K562 (cell line): ENCODE measurements at regions not wholly inside any gene's neighbourhood (a gene's known extent, or its start where the extent isn't known, plus 50 kb on each side); places are given as distances from the start of the nearest gene placed in this dataset.

Source experiments
- ATAC-seq: fragments of 200-7000 bp; cut with Tn5 transposase; 3 replicates; pipeline ENCODE4 v1.9.1; 2020; ENCODE audit warnings: moderate library complexity
- BruUV-seq: library from RNA; stranded (reverse); fragments of 400-500 nt; replicated peaks from 2 replicates; lab custom pipeline; 2021; lab: Mats Ljungman, UMichigan
- CTCF ChIA-PET: fragments of 300-600 bp; formaldehyde crosslinking; extraction: SDS; loops from one replicate; lab custom pipeline; 2021; ENCODE audit warnings: low intra/inter-chr PET ratio; lab: Yijun Ruan, JAX
- POLR2A ChIA-PET: fragments of 300-600, 350-650 bp; sonication (Branson Sonifier 250); formaldehyde crosslinking; extraction: SDS; loops from one replicate; lab custom pipeline; 2021; ENCODE audit warnings: antibody characterized with exemption, inconsistent platforms; lab: Yijun Ruan, JAX
- DNase-seq, 4 experiments: peaks; one replicate each; pipeline versions ENCODE4 v3.0.0 to v3.0.0-alpha.2; 2011 to 2018; ENCODE audit warnings: low spot score in 3 of 4, mixed read lengths in 3 of 4; ENCODE audit errors: extremely low read depth in 1 of 4
- FAIRE-seq: peaks from 2 replicates; lab custom pipeline; 2011; peaks lifted over from hg19 to GRCh38; lab: Jason Lieb, UNC
- H2AFZ ChIP-seq: 2 replicates; pipeline ENCODE4 v1.6.0; 2011; ENCODE audit warnings: low read depth, low read length, control low read depth, inconsistent platforms
- H3K27ac ChIP-seq: fragments of 200-600 bp; 3 replicates; pipeline ENCODE4 v1.8.0; 2011; ENCODE audit warnings: low read depth, mild to moderate bottlenecking, control low read depth, inconsistent platforms, low read length, moderate library complexity, mixed read lengths; ENCODE audit errors: extremely low read depth
- H3K27me3 ChIP-seq, 2 experiments: fragments of 300-600 bp in 1 of 2; 2 replicates in 1 of 2; 3 replicates in 1 of 2; pipeline versions ENCODE4 v1.6.0 to v1.8.0; 2011; ENCODE audit warnings: inconsistent platforms in 2 of 2, low read length in 2 of 2, mild to moderate bottlenecking in 1 of 2, mixed read lengths in 1 of 2, moderate library complexity in 1 of 2; ENCODE audit not compliant: control insufficient read depth in 2 of 2, insufficient read depth in 2 of 2
- H3K36me3 ChIP-seq: fragments of 300-600 bp; 3 replicates; pipeline ENCODE4 v1.8.0; 2011; ENCODE audit warnings: mild to moderate bottlenecking, low read length, inconsistent platforms; ENCODE audit not compliant: control insufficient read depth, insufficient read depth
- H3K4me1 ChIP-seq, 2 experiments: fragments of 200-600 bp in 1 of 2; replicated peaks in 1 of 2; 2 replicates in 1 of 2; 3 replicates in 1 of 2; pipeline versions ENCODE4 v1.5.1 to v1.8.0; 2011; ENCODE audit warnings: inconsistent platforms in 2 of 2, low read length in 2 of 2, mild to moderate bottlenecking in 1 of 2, mixed read lengths in 1 of 2, moderate library complexity in 1 of 2; ENCODE audit not compliant: control insufficient read depth in 2 of 2, insufficient read depth in 2 of 2
- H3K4me2 ChIP-seq: 2 replicates; pipeline ENCODE4 v1.6.1; 2011; ENCODE audit warnings: low read length, control low read depth, inconsistent platforms, mixed read lengths; ENCODE audit not compliant: insufficient read depth
- H3K4me3 ChIP-seq: fragments of 200-600 bp; sonication (generic), shearing (Covaris generic); 2 replicates; pipeline ENCODE4 v1.5.1; 2016; ENCODE audit warnings: control low read depth, inconsistent platforms
- H3K79me2 ChIP-seq: fragments of 200-600 bp; 3 replicates; pipeline ENCODE4 v1.8.0; 2011; ENCODE audit warnings: low read length, inconsistent platforms; ENCODE audit not compliant: control insufficient read depth, insufficient read depth
- H3K9ac ChIP-seq, 2 experiments: 2 replicates each; pipeline versions ENCODE4 v1.6.0 to v1.6.1; 2011; ENCODE audit warnings: low read depth in 2 of 2, low read length in 2 of 2, control low read depth in 1 of 2, inconsistent platforms in 1 of 2, mild to moderate bottlenecking in 1 of 2, mixed read lengths in 1 of 2; ENCODE audit not compliant: insufficient read depth in 1 of 2
- H3K9me1 ChIP-seq: one replicate; pipeline ENCODE4 v1.6.0; 2011; ENCODE audit warnings: inconsistent platforms, mild to moderate bottlenecking, low read length, moderate library complexity; ENCODE audit not compliant: control insufficient read depth, insufficient read depth
- H3K9me3 ChIP-seq: replicated peaks from 2 replicates; pipeline ENCODE4 v1.5.1; 2011; ENCODE audit warnings: low read depth, low read length, inconsistent platforms; ENCODE audit not compliant: control insufficient read depth, insufficient read depth
- H4K20me1 ChIP-seq: replicated peaks from 2 replicates; pipeline ENCODE4 v1.6.1; 2011; ENCODE audit warnings: low read length, inconsistent platforms, mixed read lengths; ENCODE audit not compliant: control insufficient read depth, insufficient read depth
- FUS ChIP-seq: fragments of 200-400 bp; formaldehyde crosslinking; optimal IDR thresholded peaks from 2 replicates; pipeline ENCODE3; 2017; ENCODE audit warnings: low read depth, low read length
- MITF ChIP-seq: IDR thresholded peaks from 2 replicates; pipeline ENCODE4 v1.6.1; 2014; ENCODE audit warnings: antibody characterized with exemption
- PRPF4 ChIP-seq: fragments of 200-400 bp; formaldehyde crosslinking; IDR thresholded peaks from one replicate; pipeline ENCODE4 v1.6.1; 2017; ENCODE audit warnings: low read length, low read depth, mild to moderate bottlenecking; ENCODE audit not compliant: insufficient read depth, poor library complexity, severe bottlenecking
- RBM22 ChIP-seq: fragments of 200-400 bp; formaldehyde crosslinking; IDR thresholded peaks from 2 replicates; pipeline ENCODE4 v1.6.1; 2018; ENCODE audit warnings: low read length, low read depth; ENCODE audit not compliant: poor library complexity, severe bottlenecking
- RUNX1 ChIP-seq: sonication (generic); IDR thresholded peaks from 2 replicates; pipeline ENCODE4 v1.6.1; 2016; ENCODE audit warnings: antibody characterized with exemption, low read depth
- SMARCA5 ChIP-seq: fragments of 450-650 bp; IDR thresholded peaks from 2 replicates; pipeline ENCODE4 v1.6.1; 2016
- ZFP30 ChIP-seq: fragments of 250-450 bp; sonication (Bioruptor Pico); IDR thresholded peaks from 2 replicates; pipeline ENCODE4 v1.8.0; 2022; ENCODE audit warnings: moderate library complexity, mild to moderate bottlenecking, inconsistent platforms, borderline replicate concordance
- ZNF316 ChIP-seq: fragments of 450-650 bp; IDR thresholded peaks from 2 replicates; pipeline ENCODE4 v1.6.1; 2016
- ZNF696 ChIP-seq: fragments of 250-450 bp; sonication (Bioruptor Pico); conservative IDR thresholded peaks from 2 replicates; pipeline ENCODE4 v1.4.0; 2020; ENCODE audit warnings: mild to moderate bottlenecking, moderate library complexity
- ZNF830 ChIP-seq: fragments of 250-450 bp; sonication (Bioruptor Pico); IDR thresholded peaks from 2 replicates; pipeline ENCODE4 v1.5.0; 2021; ENCODE audit warnings: mild to moderate bottlenecking
- WGBS: fragments of 100-300 bp; shearing (Covaris generic); methylation state at CpG from one replicate; pipeline ENCODE4 v1.1.6; 2016; ENCODE audit warnings: low coverage, mixed read lengths; ENCODE audit not compliant: insufficient coverage; ENCODE audit errors: missing lambda C conversion rate; 5-methylcytosine and 5-hydroxymethylcytosine counted together
- in situ Hi-C: fragments of 300-500 bp; cut with MboI; formaldehyde crosslinking; loops from 4 replicates; pipeline ENCODE4 v1.15.0; 2018; ENCODE audit warnings: inconsistent platforms, mixed read lengths
- intact Hi-C: fragments of 100-400 bp; cut with micrococcal nuclease; formaldehyde crosslinking; loops from 2 replicates; pipeline ENCODE4 v1.14.2; 2022
- TF ChIP-seq, protein P1 (sequence below): fragments of 450-650 bp; formaldehyde crosslinking; IDR thresholded peaks from 2 replicates; pipeline ENCODE4 v1.4.0; 2020; ENCODE audit warnings: mild to moderate bottlenecking, moderate library complexity

GRCh38 chr21:25396135-25396711, 211.1 kb downstream of the MRPL39 start:
- Histone ChIP-seq H3K4me1 (no peaks in the 10 kb centered on the region), H3K4me3 (no peak overlapping the region), H3K9me1 (no peaks in the 10 kb centered on the region), H3K27me3 (no peaks in the 10 kb centered on the region), H4K20me1 (no peaks in the 10 kb centered on the region), H3K27ac (no peak overlapping the region), H3K79me2 (no peaks in the 10 kb centered on the region), H3K9me3 (no peaks in the 10 kb centered on the region; the same call in 1 of the 2 replicates), H3K36me3 (no peaks in the 10 kb centered on the region), H3K9ac (no peak overlapping the region), H3K4me2 (no peak overlapping the region), H2AFZ (no peak overlapping the region)
- TF ChIP-seq, protein P1, sequence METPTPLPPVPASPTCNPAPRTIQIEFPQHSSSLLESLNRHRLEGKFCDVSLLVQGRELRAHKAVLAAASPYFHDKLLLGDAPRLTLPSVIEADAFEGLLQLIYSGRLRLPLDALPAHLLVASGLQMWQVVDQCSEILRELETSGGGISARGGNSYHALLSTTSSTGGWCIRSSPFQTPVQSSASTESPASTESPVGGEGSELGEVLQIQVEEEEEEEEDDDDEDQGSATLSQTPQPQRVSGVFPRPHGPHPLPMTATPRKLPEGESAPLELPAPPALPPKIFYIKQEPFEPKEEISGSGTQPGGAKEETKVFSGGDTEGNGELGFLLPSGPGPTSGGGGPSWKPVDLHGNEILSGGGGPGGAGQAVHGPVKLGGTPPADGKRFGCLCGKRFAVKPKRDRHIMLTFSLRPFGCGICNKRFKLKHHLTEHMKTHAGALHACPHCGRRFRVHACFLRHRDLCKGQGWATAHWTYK = no peak
- no peak for TF ChIP-seq ZFP30 (CRISPR knock-in tag)
- TF ChIP-seq SMARCA5 = no peak
- no peak for TF ChIP-seq FUS
- no peak for TF ChIP-seq PRPF4
- no peak for TF ChIP-seq ZNF696 (CRISPR knock-in tag)
- no peak for TF ChIP-seq MITF
- TF ChIP-seq RUNX1 = no peak
- no peak for TF ChIP-seq ZNF830 (CRISPR knock-in tag)
- TF ChIP-seq RBM22 = no peak
- TF ChIP-seq ZNF316 = no peak
- BruUV-seq = no TSS peak
- CTCF ChIA-PET = no interaction called here
- WGBS = 4% methylated on average over 8 of the region's 8 CpGs
- in situ Hi-C loops (no loop called here), intact Hi-C loops (no loop called here)
- POLR2A ChIA-PET = no interaction called here
- no peak for DNase-seq
- FAIRE-seq = no peak
- no peak for ATAC-seq
